Adrenal gland (tissue), 9 donors: ENCODE measurements at regions not wholly inside any gene's neighbourhood (a gene's known extent, or its start where the extent isn't known, plus 50 kb on each side); places are given as distances from the start of the nearest gene placed in this dataset.

Experiments used
- DNase-seq, 7 donors: peaks; one replicate each; pipeline ENCODE4 v3.0.0-alpha.2; 2019 to 2020
- H3K27ac ChIP-seq, 5 donors: fragments of 200-600 bp; sonication (generic) in 4 of 5; 1 replicate in 3 of 5; 2 replicates in 2 of 5; pipeline versions ENCODE4 v1.5.1 to v1.8.0; 2016 to 2020; ENCODE audit warnings: mild to moderate bottlenecking in 1 of 5
- H3K27me3 ChIP-seq: fragments of 200-600 bp; 2 replicates; pipeline ENCODE4 v1.8.0; 2021
- H3K36me3 ChIP-seq, 2 donors: fragments of 200-600 bp; replicated peaks in 1 of 2; 1 replicate in 1 of 2; 2 replicates in 1 of 2; pipeline versions ENCODE4 v1.5.1 to v1.8.0; 2018 to 2022
- H3K4me1 ChIP-seq, 2 donors: fragments of 200-600 bp; replicated peaks in 1 of 2; 1 replicate in 1 of 2; 2 replicates in 1 of 2; pipeline versions ENCODE4 v1.5.1 to v1.8.0; 2018 to 2021
- H3K4me3 ChIP-seq, 4 donors: fragments of 200-600 bp; sonication (generic) in 3 of 4; one replicate each; pipeline ENCODE4 v1.5.1; 2016 to 2018
- H3K9me3 ChIP-seq, 3 donors: fragments of 200-600 bp; sonication (generic) in 1 of 3; replicated peaks in 1 of 3; 1 replicate in 2 of 3; 2 replicates in 1 of 3; pipeline versions ENCODE4 v1.5.1 to v1.8.0; 2016 to 2021
- CTCF ChIP-seq, 6 experiments: fragments of 450-650 bp in 4 of 6; fragments of 200-600 bp in 2 of 6; sonication (generic) in 1 of 6; IDR thresholded peaks; 1 replicate in 5 of 6; 2 replicates in 1 of 6; pipeline versions ENCODE4 v1.5.1 to v1.8.0; 2016 to 2021; ENCODE audit warnings: antibody characterized with exemption in 6 of 6, mild to moderate bottlenecking in 2 of 6, moderate library complexity in 1 of 6
- POLR2A ChIP-seq, 2 donors: fragments of 450-650 bp; IDR thresholded peaks; one replicate each; pipeline ENCODE4 v1.6.1; 2017; ENCODE audit warnings: antibody characterized with exemption in 2 of 2, mild to moderate bottlenecking in 2 of 2, moderate library complexity in 1 of 2
- WGBS, 4 donors: extraction: QIAGEN DNeasy Blood & Tissue Kit in 2 of 4; methylation state at CpG; one replicate each; pipeline versions ENCODE4 v1.1.5 to v1.1.7; 2013 to 2017; 5-methylcytosine and 5-hydroxymethylcytosine counted together
- intact Hi-C, 2 donors: fragments of 100-400 bp; cut with DNase I; formaldehyde crosslinking; loops; one replicate each; pipeline versions ENCODE4 v1.14.1 to v1.15.0; 2022 to 2023
- donor health status: healthy with polysubstance abuse.
- donor health status: Bipolar disorder and iron deficiency.
- donor health status: DM: yes; HTN: yes; CAD: no.
- donor health status: DM: no; HTN: no; CAD: no.
- donor health status: DM: no; HTN: no; CAD: no.

DNA sequence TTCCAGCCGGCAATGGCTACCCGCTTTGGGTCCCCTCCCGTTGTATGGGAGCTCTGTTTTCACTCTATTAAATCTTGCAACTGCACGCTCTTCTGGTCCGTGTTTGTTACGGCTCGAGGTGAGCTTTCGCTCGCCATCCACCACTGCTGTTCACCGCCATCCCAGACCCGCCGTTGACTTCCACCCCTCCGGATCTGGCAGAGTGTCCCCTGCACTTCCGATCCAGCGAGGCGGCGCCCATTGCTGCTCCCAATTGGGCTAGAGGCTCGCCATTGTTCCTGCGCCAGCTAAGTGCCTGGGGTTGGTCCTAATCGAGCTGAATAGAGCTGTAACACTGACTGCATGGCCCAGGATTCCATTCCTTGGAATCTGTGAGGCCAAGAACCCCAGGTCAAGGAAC lies 359.9 kb downstream of the CTTN start:
- no peak for TF ChIP-seq POLR2A (IDR thresholded peaks at IDR 0.05)
- no peak for TF ChIP-seq CTCF (IDR thresholded peaks at IDR 0.05)
- 90 to 92% (median 92%) methylated on average over 20 of the region's 20 CpGs for WGBS, 4 donors
- no peak overlapping the region for H3K27ac ChIP-seq
- DNase-seq, result no peak
- no peak overlapping the region for H3K4me3 ChIP-seq
- no peaks in the 10 kb centered on the region for H3K9me3 ChIP-seq
- H3K27me3 ChIP-seq, result no peaks in the 10 kb centered on the region
- intact Hi-C loops, result no loop called here
- H3K36me3 ChIP-seq, result no peaks in the 10 kb centered on the region
- H3K4me1 ChIP-seq, result no peaks in the 10 kb centered on the region

DNA sequence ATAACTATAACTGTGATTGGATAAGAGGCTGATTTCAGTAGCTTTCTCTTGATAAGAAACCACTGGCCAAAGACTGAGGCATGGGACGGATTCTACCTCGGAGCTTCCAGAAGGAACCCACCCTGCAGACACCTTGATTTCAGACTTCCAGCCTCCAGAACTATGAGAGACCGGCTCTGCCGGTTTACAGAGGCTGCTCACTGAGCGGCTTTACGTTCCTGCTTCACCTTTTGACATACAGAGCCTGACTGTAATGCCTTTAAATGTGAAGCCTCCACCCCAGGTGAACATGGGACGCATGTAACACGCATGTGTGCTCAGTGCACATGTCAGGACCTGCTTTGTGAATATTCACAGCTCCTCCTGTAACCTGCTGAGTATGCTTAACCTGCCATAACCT lies 361.5 kb downstream of the CTTN start:
- no peaks in the 10 kb centered on the region for H3K36me3 ChIP-seq
- 86 to 96% (median 93%) methylated on average over 6 to 8 of the region's 8 CpGs for WGBS, 4 donors
- H3K27ac ChIP-seq, result no peak overlapping the region
- H3K4me3 ChIP-seq, result no peak overlapping the region
- no peaks in the 10 kb centered on the region for H3K4me1 ChIP-seq
- no peaks in the 10 kb centered on the region for H3K27me3 ChIP-seq
- no peak for TF ChIP-seq POLR2A (IDR thresholded peaks at IDR 0.05)
- no peak for TF ChIP-seq CTCF (IDR thresholded peaks at IDR 0.05)
- no peaks in the 10 kb centered on the region for H3K9me3 ChIP-seq
- DNase-seq, result no peak
- intact Hi-C loops, result no loop called here

DNA sequence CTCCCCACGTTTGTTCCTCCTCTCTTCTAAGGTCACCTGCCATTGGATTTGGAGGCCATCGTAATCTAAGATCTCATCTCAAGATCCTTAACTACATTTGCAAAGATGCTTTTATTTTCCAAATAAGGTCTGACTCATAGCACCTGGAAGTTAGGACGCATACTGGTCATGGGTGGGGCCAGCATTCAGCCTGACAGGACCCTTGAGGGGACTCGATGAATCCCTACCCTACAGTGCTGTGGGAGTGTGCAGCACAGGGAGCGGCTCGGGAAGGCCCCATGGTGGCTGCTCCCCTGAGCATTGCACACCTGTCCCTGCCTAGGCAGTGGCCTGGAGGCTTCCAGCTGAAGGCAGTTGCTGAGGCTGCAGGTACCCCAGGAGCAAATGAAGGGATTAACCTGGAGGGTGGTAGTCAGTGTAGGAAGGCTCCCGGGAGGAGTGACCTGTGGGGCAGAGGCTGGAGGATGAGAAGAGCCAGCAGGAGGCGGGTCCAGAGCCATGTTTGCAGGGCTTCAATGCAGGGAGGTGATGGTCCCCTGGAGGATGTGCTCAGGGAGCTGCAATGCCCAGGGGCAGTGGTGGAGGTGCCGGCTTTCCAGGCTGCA lies 362.2 kb downstream of the CTTN start:
- TF ChIP-seq POLR2A (IDR thresholded peaks at IDR 0.05) (no peak), CTCF (IDR thresholded peaks at IDR 0.05) (no peak)
- Histone ChIP-seq H3K36me3 (no peaks in the 10 kb centered on the region), H3K4me1 (no peaks in the 10 kb centered on the region), H3K27me3 (no peaks in the 10 kb centered on the region), H3K9me3 (no peaks in the 10 kb centered on the region), H3K4me3 (no peak overlapping the region), H3K27ac (no peak overlapping the region)
- intact Hi-C loops, result no loop called here
- WGBS, 4 donors, result 81 to 93% (median 87%) methylated on average over 8 to 9 of the region's 9 CpGs
- no peak for DNase-seq

GRCh38 chr11:70761094-70761907 lies 363.0 kb downstream of the CTTN start:
- TF ChIP-seq POLR2A (IDR thresholded peaks at IDR 0.05) (no peak), CTCF (IDR thresholded peaks at IDR 0.05) (no peak)
- Histone ChIP-seq H3K9me3 (no peaks in the 10 kb centered on the region), H3K27me3 (no peaks in the 10 kb centered on the region), H3K4me1 (no peaks in the 10 kb centered on the region), H3K4me3 (no peak overlapping the region), H3K27ac (no peak overlapping the region), H3K36me3 (no peaks in the 10 kb centered on the region)
- 82 to 89% (median 86%) methylated on average over 9 to 13 of the region's 13 CpGs for WGBS, 4 donors
- no peak for DNase-seq
- intact Hi-C loops, result no loop called here
